ENCODE measurements at regions not wholly inside any gene's neighbourhood (a gene's known extent, or its start where the extent isn't known, plus 50 kb on each side); places are given as distances from the start of the nearest gene placed in this dataset.

GRCh38 chr9:21657966-21658667 is 144.3 kb upstream of the MTAP start:
- TF ChIP-seq CTCF (IDR thresholded peaks at IDR 0.05; ENCODE audit: low read length) (no peak), EZH2 (optimal IDR thresholded peaks at IDR 0.05; ENCODE audit: low read depth, low read length) (no peak)

Measured in MM.1S (cell line).